Ectodermal cell (in vitro differentiated cells): ENCODE measurements at regions not wholly inside any gene's neighbourhood (a gene's known extent, or its start where the extent isn't known, plus 50 kb on each side); places are given as distances from the start of the nearest gene placed in this dataset.

Experiments used
- H3K27ac ChIP-seq: 2 replicates; pipeline ENCODE4 v1.7.0; 2013; ENCODE audit warnings: mild to moderate bottlenecking, low read depth, low read length; ENCODE audit not compliant: insufficient read depth, poor library complexity, severe bottlenecking
- H3K27me3 ChIP-seq: 2 replicates; pipeline ENCODE4 v1.7.0; 2013; ENCODE audit warnings: mild to moderate bottlenecking, low read length; ENCODE audit not compliant: insufficient read depth, control insufficient read depth, poor library complexity, severe bottlenecking
- H3K36me3 ChIP-seq: one replicate; pipeline ENCODE4 v1.7.0; 2013; ENCODE audit warnings: low read length; ENCODE audit not compliant: control insufficient read depth, insufficient read depth
- H3K4me1 ChIP-seq: one replicate; pipeline ENCODE4 v1.7.0; 2013; ENCODE audit warnings: low read length; ENCODE audit not compliant: control insufficient read depth, insufficient read depth
- H3K4me3 ChIP-seq: 2 replicates; pipeline ENCODE4 v1.7.0; 2013; ENCODE audit warnings: low read depth, low read length, control low read depth; ENCODE audit not compliant: insufficient read depth
- H3K9me3 ChIP-seq: 2 replicates; pipeline ENCODE4 v1.7.0; 2013; ENCODE audit warnings: mild to moderate bottlenecking, low read length, moderate library complexity; ENCODE audit not compliant: control insufficient read depth
- WGBS, 2 experiments: methylation state at CpG; one replicate each; pipeline ENCODE4 v1.1.7; 2013; ENCODE audit warnings: missing lambda C conversion rate in 2 of 2; 5-methylcytosine and 5-hydroxymethylcytosine counted together

DNA sequence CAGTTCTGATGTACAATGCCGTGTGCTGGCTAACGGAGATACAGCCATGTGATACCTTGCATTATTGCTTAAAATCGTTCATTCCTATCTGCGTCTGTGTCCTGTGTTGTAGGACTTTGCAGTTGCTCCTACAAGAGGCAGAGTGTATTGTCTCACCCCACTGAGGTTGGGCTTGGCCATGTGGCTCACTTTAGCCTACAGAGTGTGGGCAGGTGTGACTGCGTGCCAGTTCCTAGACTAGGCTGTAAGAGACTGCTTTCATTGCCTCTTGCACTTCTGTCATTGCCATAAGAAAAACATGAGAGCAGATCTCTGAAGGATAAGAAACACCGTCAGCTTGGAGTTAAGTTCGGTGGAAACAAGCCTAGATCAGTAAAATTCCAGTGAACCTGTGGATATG, 197.7 kb upstream of the CRY1 start:
- Histone ChIP-seq H3K4me1 (no peaks in the 10 kb centered on the region), H3K27me3 (no peaks in the 10 kb centered on the region), H3K27ac (no peak overlapping the region), H3K9me3 (no peaks in the 10 kb centered on the region), H3K36me3 (no peaks in the 10 kb centered on the region), H3K4me3 (no peak overlapping the region)
- WGBS, 2 experiments = 94% methylated on average over 7 of the region's 7 CpGs

DNA sequence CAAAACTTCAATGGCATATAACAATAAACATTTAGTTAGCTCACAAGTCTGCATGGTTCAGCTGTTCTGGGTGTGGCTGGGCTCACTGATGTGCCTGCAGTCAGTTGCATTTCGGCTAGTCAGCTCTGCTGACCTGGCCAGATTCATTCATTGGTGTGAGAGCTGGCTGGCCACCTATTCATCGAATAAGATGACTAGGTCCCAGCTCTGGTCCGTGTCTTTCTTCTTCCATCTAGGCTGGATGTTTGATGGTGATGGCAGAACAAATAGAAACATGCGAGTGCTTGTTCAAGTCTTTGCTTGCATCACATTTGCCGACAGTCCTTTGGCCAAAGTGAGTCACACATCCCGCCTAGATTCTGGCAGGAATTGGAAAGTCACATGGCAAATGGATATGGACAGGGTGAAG, 203.3 kb upstream of the CRY1 start:
- H3K36me3 ChIP-seq = no peaks in the 10 kb centered on the region
- H3K27me3 ChIP-seq = no peaks in the 10 kb centered on the region
- H3K9me3 ChIP-seq = no peaks in the 10 kb centered on the region
- no peak overlapping the region for H3K27ac ChIP-seq
- H3K4me3 ChIP-seq = no peak overlapping the region
- 91 to 95% methylated on average over 6 of the region's 6 CpGs for WGBS, 2 experiments
- H3K4me1 ChIP-seq = no peaks in the 10 kb centered on the region

DNA sequence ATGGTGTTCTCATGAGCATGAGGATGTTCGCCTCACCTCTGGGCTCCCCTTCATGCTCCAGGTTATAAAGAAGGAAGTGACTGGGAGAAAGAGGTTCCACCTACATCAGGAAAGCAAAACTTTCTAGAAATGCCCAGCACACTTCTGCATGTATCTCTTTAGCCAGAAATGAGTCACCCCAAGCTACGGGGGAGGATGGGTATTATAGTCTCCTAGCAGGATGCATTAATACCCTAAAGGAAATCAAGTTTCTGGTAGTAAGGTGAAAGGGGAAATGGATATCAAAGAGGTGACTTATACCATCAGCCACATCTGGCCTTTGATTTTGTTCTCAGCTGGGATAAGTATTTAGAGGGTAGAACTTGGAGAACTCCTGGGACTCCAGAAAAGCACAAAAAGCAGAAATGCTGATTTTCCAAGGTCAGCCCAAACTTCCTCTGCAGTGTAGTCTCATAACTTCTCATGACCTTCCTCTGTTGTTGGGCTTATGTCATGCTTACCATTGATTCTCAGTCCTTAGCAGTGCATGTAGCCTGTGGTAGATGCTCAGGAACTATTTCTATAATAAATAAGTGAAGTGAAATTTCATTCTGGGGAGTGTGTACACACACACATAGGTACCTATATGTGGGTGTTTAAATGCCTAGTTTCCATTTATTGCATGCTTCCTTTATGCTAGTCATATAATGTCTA, 209.4 kb upstream of the CRY1 start:
- no peaks in the 10 kb centered on the region for H3K27me3 ChIP-seq

DNA sequence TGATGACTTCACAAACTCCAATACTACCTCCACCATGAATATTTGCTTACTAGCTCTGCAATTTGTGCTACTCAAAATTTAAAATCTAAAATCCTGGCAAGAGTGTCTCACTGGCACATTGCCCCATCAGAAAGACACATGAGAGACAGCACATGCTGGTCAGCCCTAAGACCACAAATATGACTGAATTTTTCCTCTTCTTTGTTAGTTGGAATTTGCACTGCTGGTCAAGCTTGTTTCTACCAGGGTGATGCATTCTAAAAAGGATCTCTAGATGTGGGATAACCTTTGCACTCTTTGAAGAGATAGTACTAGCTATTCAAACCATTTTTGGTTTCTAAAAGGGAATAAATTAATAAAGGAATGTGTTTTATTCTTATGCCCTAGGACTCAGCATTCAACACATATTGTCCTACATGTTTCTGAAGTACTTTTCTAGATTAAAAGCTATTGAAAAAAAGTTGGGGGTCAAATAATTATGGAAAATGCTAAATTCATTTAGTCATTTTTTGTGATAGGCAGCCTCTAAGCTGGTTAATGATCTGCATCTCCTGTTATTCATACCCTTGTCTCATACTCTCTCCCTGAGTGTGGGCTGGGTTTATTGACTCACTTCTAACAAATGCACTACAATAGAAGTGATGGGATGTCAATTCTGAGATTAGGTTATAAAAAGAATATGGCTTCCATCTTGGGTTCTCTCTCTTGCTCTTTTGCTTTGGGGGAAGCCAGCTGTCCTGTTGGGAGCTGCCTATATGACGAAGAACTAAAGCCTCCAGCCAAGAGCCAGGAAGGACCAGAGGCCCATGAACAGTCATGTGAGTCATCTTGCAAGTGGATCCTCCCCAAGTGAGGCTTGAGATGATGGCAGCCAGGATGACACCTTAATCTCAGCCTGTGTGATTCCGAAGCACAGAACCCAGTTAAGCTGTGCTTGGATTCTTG, 211.5 kb upstream of the CRY1 start:
- peaks cover 10% of the 10 kb centered on the region for H3K4me1 ChIP-seq
- no peaks in the 10 kb centered on the region for H3K27me3 ChIP-seq
- H3K4me3 ChIP-seq = no peak overlapping the region
- 88 to 92% methylated on average over 2 of the region's 2 CpGs for WGBS, 2 experiments
- no peaks in the 10 kb centered on the region for H3K9me3 ChIP-seq
- no peak overlapping the region for H3K27ac ChIP-seq
- no peaks in the 10 kb centered on the region for H3K36me3 ChIP-seq

More for the DNA sequence above, 209.4 kb upstream of the CRY1 start:
- no peak overlapping the region for H3K4me3 ChIP-seq
- H3K9me3 ChIP-seq = no peaks in the 10 kb centered on the region
- WGBS, 2 experiments = 80 to 91% methylated on average over 1 to 2 of the region's 2 CpGs
- H3K27ac ChIP-seq = no peak overlapping the region
- no peaks in the 10 kb centered on the region for H3K36me3 ChIP-seq
- peaks cover 10% of the 10 kb centered on the region for H3K4me1 ChIP-seq

GRCh38 chr12:107306141-107306659, 212.9 kb upstream of the CRY1 start:
- peak overlapping the region; percentile 33 for H3K27ac ChIP-seq

DNA sequence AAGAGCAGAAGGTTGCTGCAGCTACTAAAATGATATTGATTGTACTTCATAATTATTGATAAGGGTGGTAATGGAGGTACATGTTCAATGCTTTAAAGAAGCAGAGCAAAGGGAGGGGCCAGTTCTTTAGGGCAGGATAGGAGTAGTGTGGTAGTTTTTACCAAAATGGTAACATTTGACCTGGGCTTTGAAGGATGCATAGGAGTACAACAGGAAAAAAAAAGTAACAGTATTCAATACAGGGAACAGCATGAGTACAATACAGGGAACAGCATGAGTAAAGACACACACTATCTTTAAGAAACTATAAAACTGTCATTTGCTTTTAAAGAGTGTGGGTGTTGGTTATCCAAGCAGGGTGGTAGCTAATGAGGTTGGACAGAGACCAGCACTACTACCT, 215.0 kb upstream of the CRY1 start:
- H3K4me1 ChIP-seq = peaks cover 10% of the 10 kb centered on the region
- H3K9me3 ChIP-seq = no peaks in the 10 kb centered on the region
- no peak overlapping the region for H3K27ac ChIP-seq
- H3K27me3 ChIP-seq = no peaks in the 10 kb centered on the region
- H3K4me3 ChIP-seq = no peak overlapping the region
- H3K36me3 ChIP-seq = no peaks in the 10 kb centered on the region

More at GRCh38 chr12:107306141-107306659, 212.9 kb upstream of the CRY1 start:
- Histone ChIP-seq H3K27me3 (no peaks in the 10 kb centered on the region), H3K9me3 (no peaks in the 10 kb centered on the region), H3K4me1 (peaks cover 10% of the 10 kb centered on the region), H3K36me3 (no peaks in the 10 kb centered on the region), H3K4me3 (no peak overlapping the region)
- 25 to 29% methylated on average over 5 of the region's 5 CpGs for WGBS, 2 experiments

DNA sequence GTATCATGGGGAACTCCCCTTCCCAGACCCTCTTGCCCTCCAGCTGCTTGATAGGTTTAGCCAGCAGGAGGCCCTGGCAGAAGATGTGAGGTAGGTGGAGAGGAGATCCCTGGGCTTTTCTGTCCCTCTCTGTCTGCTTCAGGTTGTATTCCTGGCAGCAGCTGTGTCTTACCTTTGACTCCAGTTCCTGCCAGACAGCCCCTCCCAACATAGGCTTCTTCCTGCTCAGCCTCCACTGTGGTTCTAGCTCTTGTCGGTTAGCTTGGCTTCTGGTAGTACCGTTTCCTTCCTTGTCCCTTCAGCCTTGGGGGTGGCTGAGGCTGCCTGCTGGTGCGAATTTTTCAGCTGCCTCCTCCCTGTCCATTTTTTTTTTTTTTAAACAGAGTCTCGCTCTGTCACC, 215.7 kb upstream of the CRY1 start:
- Histone ChIP-seq H3K36me3 (no peaks in the 10 kb centered on the region), H3K4me1 (peaks cover 10% of the 10 kb centered on the region), H3K4me3 (no peak overlapping the region), H3K9me3 (no peaks in the 10 kb centered on the region), H3K27me3 (no peaks in the 10 kb centered on the region), H3K27ac (no peak overlapping the region)
- WGBS, 2 experiments = 86 to 90% methylated on average over 4 of the region's 4 CpGs

DNA sequence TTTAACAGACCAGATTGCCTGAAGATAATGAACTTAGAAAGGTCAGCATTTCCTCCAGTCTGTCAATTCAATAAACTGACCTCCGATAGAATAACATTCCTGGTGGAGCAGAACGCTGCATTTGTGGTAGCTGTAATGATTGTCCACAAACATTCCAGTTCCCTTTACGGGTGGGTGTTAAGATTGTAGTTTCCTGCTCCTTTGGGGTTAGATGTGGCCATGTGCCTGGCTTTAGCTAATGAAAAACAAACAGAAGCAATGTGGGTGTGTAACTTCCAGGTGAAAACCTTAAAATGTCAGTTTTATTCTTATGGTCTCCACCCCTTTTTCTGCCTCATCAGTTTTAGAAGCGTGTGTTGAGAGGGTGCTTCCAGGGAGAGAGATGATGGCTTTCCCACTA, 217.3 kb upstream of the CRY1 start:
- Histone ChIP-seq H3K36me3 (no peaks in the 10 kb centered on the region), H3K27ac (no peak overlapping the region), H3K9me3 (no peaks in the 10 kb centered on the region), H3K4me1 (peaks cover 10% of the 10 kb centered on the region), H3K4me3 (no peak overlapping the region), H3K27me3 (peaks cover 16% of the 10 kb centered on the region)
- 93 to 99% methylated on average over 4 of the region's 4 CpGs for WGBS, 2 experiments

DNA sequence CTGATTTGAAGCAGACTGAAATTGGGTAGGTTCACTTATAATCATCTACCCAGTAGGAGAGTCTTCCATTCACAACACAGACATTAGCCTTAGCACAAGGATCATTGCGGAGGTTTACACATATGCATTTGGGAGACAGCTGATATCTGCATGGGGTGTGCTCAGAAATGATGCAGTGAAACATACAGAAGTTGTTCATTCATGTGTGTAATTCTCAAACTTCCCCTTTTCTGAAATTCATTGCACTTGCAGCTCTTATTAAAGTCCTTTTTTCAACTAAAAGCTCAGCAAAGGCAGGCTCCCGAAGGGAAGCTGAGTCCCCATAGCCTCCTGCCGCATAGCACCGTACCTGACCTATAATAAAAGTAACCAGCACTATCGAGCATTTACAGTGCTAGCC, 218.3 kb upstream of the CRY1 start:
- Histone ChIP-seq H3K4me1 (no peaks in the 10 kb centered on the region), H3K36me3 (no peaks in the 10 kb centered on the region), H3K9me3 (no peaks in the 10 kb centered on the region), H3K27ac (no peak overlapping the region), H3K27me3 (peaks cover 25% of the 10 kb centered on the region), H3K4me3 (no peak overlapping the region)
- 94 to 96% methylated on average over 5 of the region's 5 CpGs for WGBS, 2 experiments
